Fibroblast of pulmonary artery (primary cell): ENCODE measurements at regions not wholly inside any gene's neighbourhood (a gene's known extent, or its start where the extent isn't known, plus 50 kb on each side); places are given as distances from the start of the nearest gene placed in this dataset.
"Not testable (repeated sequence)": the region's sequence is repeated elsewhere in the genome, so short reads cannot be mapped to it uniquely, and the experiment has no call there.

Experiments used
- DNase-seq: peaks from one replicate; pipeline ENCODE4 v3.0.0-alpha.2; 2010; ENCODE audit warnings: low read depth
- H3K4me3 ChIP-seq: replicated peaks from 2 replicates; pipeline ENCODE4 v1.5.1; 2011; ENCODE audit warnings: low read depth, mild to moderate bottlenecking, control low read depth, low read length, moderate library complexity
- CTCF ChIP-seq: IDR thresholded peaks from 2 replicates; pipeline ENCODE4 v1.5.1; 2011; ENCODE audit warnings: mild to moderate bottlenecking, control low read depth, low read length, inconsistent platforms; ENCODE audit errors: missing control alignments

GRCh38 chr1:242605521-242605920 lies 81.0 kb upstream of the PLD5 start:
- no peak for TF ChIP-seq CTCF
- H3K4me3 ChIP-seq: no peak overlapping the region

GRCh38 chr1:242602001-242602400 lies 77.5 kb upstream of the PLD5 start:
- no peak overlapping the region for H3K4me3 ChIP-seq
- DNase-seq: no peak
- no peak for TF ChIP-seq CTCF

More at GRCh38 chr1:242605521-242605920, 81.0 kb upstream of the PLD5 start:
- no peak for DNase-seq

- DNase-seq, H3K4me3 ChIP-seq: not testable (repeated sequence)
These were observed 69.3 kb upstream of the PLD5 start for GRCh38 chr1:242593756-242594155.

GRCh38 chr1:242586360-242586680 lies 61.8 kb upstream of the PLD5 start:
- H3K4me3 ChIP-seq: no peak overlapping the region
- TF ChIP-seq CTCF: no peak
- DNase-seq: no peak

- DNase-seq: no peak
- no peak for TF ChIP-seq CTCF
These were observed 61.3 kb upstream of the PLD5 start for GRCh38 chr1:242585616-242586359.

GRCh38 chr1:242582669-242583068 lies 58.2 kb upstream of the PLD5 start:
- no peak for DNase-seq
- no peak overlapping the region for H3K4me3 ChIP-seq
- TF ChIP-seq CTCF: no peak

More at GRCh38 chr1:242585616-242586359, 61.3 kb upstream of the PLD5 start:
- H3K4me3 ChIP-seq: no peak overlapping the region

- H3K4me3 ChIP-seq: no peak overlapping the region
- TF ChIP-seq CTCF: no peak
- no peak for DNase-seq
These were observed 55.2 kb upstream of the PLD5 start for GRCh38 chr1:242579528-242580235.
